MCF 10A (cell line): ENCODE measurements at regions not wholly inside any gene's neighbourhood (a gene's known extent, or its start where the extent isn't known, plus 50 kb on each side); places are given as distances from the start of the nearest gene placed in this dataset.

Source experiments
- BruUV-seq: library from RNA; stranded (reverse); fragments of 400-500 nt; replicated peaks from 2 replicates; lab custom pipeline; 2021; lab: Mats Ljungman, UMichigan
- CTCF ChIA-PET: fragments of 300-600 bp; sonication (Branson Sonifier 250); formaldehyde crosslinking; extraction: SDS; loops from one replicate; lab custom pipeline; 2021; ENCODE audit warnings: antibody characterized with exemption, inconsistent platforms; lab: Yijun Ruan, JAX
- POLR2A ChIA-PET: fragments of 300-600, 350-650 bp; sonication (Branson Sonifier 250); formaldehyde crosslinking; extraction: SDS; loops from one replicate; lab custom pipeline; 2020; ENCODE audit warnings: antibody characterized with exemption, inconsistent platforms; lab: Yijun Ruan, JAX
- DNase-seq: peaks from one replicate; pipeline ENCODE4 v3.0.0-alpha.2; 2018; ENCODE audit not compliant: unreplicated experiment
- H3K27ac Mint-ChIP-seq: one replicate; pipeline ENCODE4 v1.8.0; 2022; ENCODE audit warnings: mild to moderate bottlenecking, low read depth, mixed read lengths; ENCODE audit not compliant: unreplicated experiment
- H3K27me3 Mint-ChIP-seq: one replicate; pipeline ENCODE4 v1.8.0; 2022; ENCODE audit warnings: mixed read lengths; ENCODE audit not compliant: insufficient read depth, unreplicated experiment
- H3K36me3 Mint-ChIP-seq: one replicate; pipeline ENCODE4 v1.8.0; 2022; ENCODE audit warnings: mild to moderate bottlenecking, moderate library complexity, mixed read lengths; ENCODE audit not compliant: insufficient read depth, unreplicated experiment
- H3K4me1 Mint-ChIP-seq: one replicate; pipeline ENCODE4 v1.8.0; 2022; ENCODE audit warnings: mixed read lengths; ENCODE audit not compliant: insufficient read depth, unreplicated experiment
- H3K4me3 Mint-ChIP-seq: one replicate; pipeline ENCODE4 v1.8.0; 2022; ENCODE audit warnings: mild to moderate bottlenecking, moderate library complexity, mixed read lengths; ENCODE audit not compliant: unreplicated experiment
- H3K9me3 Mint-ChIP-seq: one replicate; pipeline ENCODE4 v1.8.0; 2022; ENCODE audit warnings: mixed read lengths; ENCODE audit not compliant: unreplicated experiment
- CTCF ChIP-seq: fragments of 200-600 bp; IDR thresholded peaks from one replicate; pipeline ENCODE4 v1.8.0; 2022; ENCODE audit warnings: antibody characterized with exemption, mild to moderate bottlenecking; ENCODE audit not compliant: unreplicated experiment
- intact Hi-C: fragments of 100-400 bp; cut with micrococcal nuclease; formaldehyde crosslinking; loops from 2 replicates; pipeline ENCODE4 v1.14.1; 2022

- H3K27ac Mint-ChIP-seq: no peak overlapping the region
- CTCF ChIA-PET: interaction anchor here (0.6 kb wide), 1 partner anchor 1379 kb away, joined by 3 read pairs; no protein-coding TSS in a partner anchor
Observed at GRCh38 chr15:46460431-46461094, 825.7 kb downstream of the SQOR start.

DNA sequence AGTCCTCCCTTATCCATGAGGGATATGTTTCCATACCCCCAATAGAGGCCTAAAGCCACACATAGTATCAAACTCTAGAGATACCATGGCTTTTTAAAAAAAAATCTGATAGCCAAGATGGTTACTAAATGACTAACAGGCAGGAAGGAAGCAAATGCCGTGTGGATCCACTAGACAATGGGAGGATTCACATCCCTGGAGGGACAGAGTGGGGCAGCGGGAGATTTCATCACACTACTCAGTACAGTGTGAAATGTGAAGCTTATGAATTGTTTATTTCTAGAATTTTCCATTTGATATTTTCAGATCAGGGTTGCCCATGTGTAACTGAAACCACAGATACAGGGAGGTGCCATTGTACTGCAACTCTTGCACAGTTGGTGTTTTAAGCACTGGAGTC, 826.6 kb downstream of the SQOR start:
- intact Hi-C loops: no loop called here
- Mint-ChIP-seq H3K4me3 (no peak overlapping the region), H3K36me3 (no peaks in the 10 kb centered on the region), H3K9me3 (peaks cover 8% of the 10 kb centered on the region), H3K4me1 (peaks cover 7% of the 10 kb centered on the region), H3K27me3 (no peaks in the 10 kb centered on the region), H3K27ac (no peak overlapping the region)
- no peak for DNase-seq
- ChIA-PET CTCF (interaction anchor here (0.5 to 0.6 kb wide), 2 partner anchors 118 to 1378 kb away, joined by 3 read pairs; no protein-coding TSS in a partner anchor), POLR2A (interaction anchor here (0.6 kb wide), 1 partner anchor 78 kb away, joined by 3 read pairs; no protein-coding TSS in a partner anchor)
- BruUV-seq: no TSS peak
- TF ChIP-seq CTCF: no peak

More at GRCh38 chr15:46460431-46461094, 825.7 kb downstream of the SQOR start:
- no peaks in the 10 kb centered on the region for H3K27me3 Mint-ChIP-seq
- peaks cover 7% of the 10 kb centered on the region for H3K4me1 Mint-ChIP-seq
- H3K36me3 Mint-ChIP-seq: no peaks in the 10 kb centered on the region
- BruUV-seq: no TSS peak
- H3K9me3 Mint-ChIP-seq: peaks cover 7% of the 10 kb centered on the region
- POLR2A ChIA-PET: no interaction called here
- intact Hi-C loops: no loop called here
- no peak overlapping the region for H3K4me3 Mint-ChIP-seq
- DNase-seq: no peak
- TF ChIP-seq CTCF: no peak

- POLR2A ChIA-PET: no interaction called here
- CTCF ChIA-PET: no interaction called here
- TF ChIP-seq CTCF: no peak
- H3K4me3 Mint-ChIP-seq: no peak overlapping the region
- no peak for DNase-seq
- H3K27me3 Mint-ChIP-seq: no peaks in the 10 kb centered on the region
- intact Hi-C loops: no loop called here
- no TSS peak for BruUV-seq
- H3K27ac Mint-ChIP-seq: no peak overlapping the region
- peaks cover 7% of the 10 kb centered on the region for H3K4me1 Mint-ChIP-seq
- H3K36me3 Mint-ChIP-seq: no peaks in the 10 kb centered on the region
- H3K9me3 Mint-ChIP-seq: peaks cover 8% of the 10 kb centered on the region
Observed at GRCh38 chr15:46467041-46467440, 832.2 kb downstream of the SQOR start.

DNA sequence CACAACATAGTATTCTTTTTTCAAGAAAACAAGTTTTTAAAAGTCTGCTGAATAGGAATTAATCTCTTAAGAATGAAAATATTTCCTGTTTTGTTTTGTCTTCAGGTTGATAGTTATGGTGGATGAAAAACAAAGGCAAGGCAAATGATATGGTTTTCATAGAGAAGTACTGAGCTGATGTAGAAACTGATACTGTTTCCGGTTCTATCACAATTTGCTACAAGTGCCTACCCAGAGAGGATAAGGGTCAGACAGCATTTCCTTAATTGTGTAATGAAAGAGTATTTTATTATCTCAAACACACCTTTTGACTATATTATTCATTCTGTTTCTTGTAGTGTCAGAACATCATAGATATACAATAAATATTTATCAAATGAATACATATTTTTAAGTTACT, 836.3 kb downstream of the SQOR start:
- Mint-ChIP-seq H3K4me3 (no peak overlapping the region), H3K27ac (no peak overlapping the region), H3K36me3 (no peaks in the 10 kb centered on the region), H3K27me3 (no peaks in the 10 kb centered on the region), H3K9me3 (no peaks in the 10 kb centered on the region), H3K4me1 (no peaks in the 10 kb centered on the region)
- CTCF ChIA-PET: interaction anchor here (0.9 kb wide), 1 partner anchor 19 kb away, joined by 3 read pairs; no protein-coding TSS in a partner anchor
- DNase-seq: no peak
- TF ChIP-seq CTCF: no peak
- no TSS peak for BruUV-seq
- POLR2A ChIA-PET: no interaction called here
- intact Hi-C loops: no loop called here
